ENCODE measurements at regions not wholly inside any gene's neighbourhood (a gene's known extent, or its start where the extent isn't known, plus 50 kb on each side); places are given as distances from the start of the nearest gene placed in this dataset.
A peak's percentile ranks its signal among the peaks of the same experiment; 100 is the strongest.

DNA sequence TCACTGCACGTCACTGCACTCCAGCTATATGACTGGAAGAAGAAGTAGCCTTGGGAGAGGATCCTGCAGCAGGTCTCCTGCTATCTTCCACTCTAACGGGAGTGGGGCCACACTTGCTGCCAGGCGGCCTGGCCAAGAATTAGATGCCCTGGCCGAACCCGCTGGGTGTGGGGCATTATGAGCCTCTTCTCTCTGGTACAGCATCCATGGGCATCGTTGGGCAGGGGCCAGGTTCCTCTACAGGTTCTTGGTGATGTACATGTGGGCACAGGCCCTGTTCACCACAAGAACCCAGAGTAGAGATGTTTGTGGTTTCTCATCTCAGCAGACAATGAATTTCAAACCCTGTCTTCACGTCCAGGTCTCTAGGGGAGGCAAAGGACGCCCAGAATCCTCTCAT is 370.5 kb downstream of the NPHP4 start:
- Histone ChIP-seq H3K27me3 (no peaks in the 10 kb centered on the region), H3K27ac (no peak overlapping the region), H3K4me3 (no peak overlapping the region), H3K4me1 (no peaks in the 10 kb centered on the region), H3K9me3 (no peaks in the 10 kb centered on the region), H3K36me3 (no peaks in the 10 kb centered on the region)
- WGBS (ENCODE audit: insufficient coverage, low coverage, low lambda C conversion rate, missing lambda C conversion rate) = 24% methylated on average over 2 of the region's 8 CpGs
- TF ChIP-seq, protein P1, sequence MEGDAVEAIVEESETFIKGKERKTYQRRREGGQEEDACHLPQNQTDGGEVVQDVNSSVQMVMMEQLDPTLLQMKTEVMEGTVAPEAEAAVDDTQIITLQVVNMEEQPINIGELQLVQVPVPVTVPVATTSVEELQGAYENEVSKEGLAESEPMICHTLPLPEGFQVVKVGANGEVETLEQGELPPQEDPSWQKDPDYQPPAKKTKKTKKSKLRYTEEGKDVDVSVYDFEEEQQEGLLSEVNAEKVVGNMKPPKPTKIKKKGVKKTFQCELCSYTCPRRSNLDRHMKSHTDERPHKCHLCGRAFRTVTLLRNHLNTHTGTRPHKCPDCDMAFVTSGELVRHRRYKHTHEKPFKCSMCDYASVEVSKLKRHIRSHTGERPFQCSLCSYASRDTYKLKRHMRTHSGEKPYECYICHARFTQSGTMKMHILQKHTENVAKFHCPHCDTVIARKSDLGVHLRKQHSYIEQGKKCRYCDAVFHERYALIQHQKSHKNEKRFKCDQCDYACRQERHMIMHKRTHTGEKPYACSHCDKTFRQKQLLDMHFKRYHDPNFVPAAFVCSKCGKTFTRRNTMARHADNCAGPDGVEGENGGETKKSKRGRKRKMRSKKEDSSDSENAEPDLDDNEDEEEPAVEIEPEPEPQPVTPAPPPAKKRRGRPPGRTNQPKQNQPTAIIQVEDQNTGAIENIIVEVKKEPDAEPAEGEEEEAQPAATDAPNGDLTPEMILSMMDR (IDR thresholded peaks at IDR 0.05) = no peak
- TF ChIP-seq POLR2A (IDR thresholded peaks at IDR 0.05) = no peak
- intact Hi-C loops (cut with DNase I) = no loop called here
- no peak for ATAC-seq
- no peak for DNase-seq

DNA sequence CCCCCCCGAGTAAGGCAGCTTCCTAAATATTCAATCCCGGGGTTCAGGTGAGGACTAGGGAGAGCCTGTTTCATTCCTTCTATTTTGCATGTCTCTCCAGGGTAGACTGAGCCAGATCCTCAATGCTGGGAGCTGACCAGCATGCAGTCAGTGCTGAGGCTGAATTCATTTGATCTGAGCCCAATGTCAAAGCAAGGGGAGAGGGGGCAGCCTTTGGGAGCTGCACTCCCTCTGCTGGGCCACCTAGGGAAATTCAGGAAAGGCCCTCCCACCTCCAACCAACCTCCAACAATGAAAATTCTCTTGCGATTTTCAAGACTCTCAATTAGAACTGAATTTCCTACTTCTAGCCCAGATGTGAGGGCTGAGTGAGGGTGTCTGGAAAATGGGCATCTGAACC is 371.2 kb downstream of the NPHP4 start:
- ATAC-seq (peak in 3 of 4 donors; percentile 48 to 70 (median 53)), DNase-seq (no peak)
- WGBS (ENCODE audit: insufficient coverage, low coverage, low lambda C conversion rate, missing lambda C conversion rate) = 22% methylated on average over 3 of the region's 3 CpGs
- TF ChIP-seq, protein P1 (IDR thresholded peaks at IDR 0.05) = peak in 3 of 4 donors; percentile 32 to 51 (median 38)
- no peak for TF ChIP-seq POLR2A (IDR thresholded peaks at IDR 0.05)
- Histone ChIP-seq H3K9me3 (no peaks in the 10 kb centered on the region), H3K4me3 (no peak overlapping the region), H3K27me3 (no peaks in the 10 kb centered on the region), H3K27ac (no peak overlapping the region), H3K36me3 (no peaks in the 10 kb centered on the region), H3K4me1 (no peaks in the 10 kb centered on the region)
- intact Hi-C loops (cut with DNase I) = no loop called here

- H3K4me3 ChIP-seq = no peak overlapping the region
- H3K36me3 ChIP-seq = no peaks in the 10 kb centered on the region
- TF ChIP-seq, protein P1 (IDR thresholded peaks at IDR 0.05) = no peak
- intact Hi-C loops (cut with DNase I) = no loop called here
- no peak for DNase-seq
- H3K27me3 ChIP-seq = no peaks in the 10 kb centered on the region
- no peaks in the 10 kb centered on the region for H3K9me3 ChIP-seq
- no peak overlapping the region for H3K27ac ChIP-seq
- 58% methylated on average over 2 of the region's 3 CpGs for WGBS (ENCODE audit: insufficient coverage, low coverage, low lambda C conversion rate, missing lambda C conversion rate)
- no peaks in the 10 kb centered on the region for H3K4me1 ChIP-seq
- no peak for ATAC-seq
Observed at GRCh38 chr1:5620418-5620817, 371.8 kb downstream of the NPHP4 start.

DNA sequence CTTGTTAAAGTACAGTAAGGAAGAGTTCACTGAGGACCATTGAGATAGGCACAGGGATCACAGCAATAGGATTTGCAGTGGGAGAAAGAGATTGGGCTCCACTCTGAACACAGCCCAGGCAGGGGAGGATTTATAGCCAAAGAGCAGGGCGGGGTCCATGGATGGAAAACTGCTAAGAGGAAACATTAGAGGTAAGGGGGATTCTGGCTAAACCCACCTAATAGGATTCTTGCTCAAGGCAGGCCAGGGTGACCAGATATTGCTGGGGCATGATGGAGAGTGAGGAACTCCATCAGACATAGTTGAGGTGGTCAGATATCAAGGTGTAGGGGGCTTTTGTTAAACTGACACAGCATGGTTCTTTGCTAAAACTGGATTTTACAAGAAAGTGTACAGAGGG is 372.8 kb downstream of the NPHP4 start:
- 83% methylated on average over 1 of the region's 1 CpG for WGBS (ENCODE audit: insufficient coverage, low coverage, low lambda C conversion rate, missing lambda C conversion rate)
- TF ChIP-seq, protein P1 (IDR thresholded peaks at IDR 0.05) = no peak
- no peak for TF ChIP-seq POLR2A (IDR thresholded peaks at IDR 0.05)
- no peak for DNase-seq
- Histone ChIP-seq H3K27me3 (no peaks in the 10 kb centered on the region), H3K36me3 (no peaks in the 10 kb centered on the region), H3K4me1 (no peaks in the 10 kb centered on the region), H3K27ac (no peak overlapping the region), H3K4me3 (no peak overlapping the region), H3K9me3 (no peaks in the 10 kb centered on the region)
- intact Hi-C loops (cut with DNase I) = no loop called here
- ATAC-seq = no peak

GRCh38 chr1:5617546-5617945 is 374.7 kb downstream of the NPHP4 start:
- intact Hi-C loops (cut with DNase I) = no loop called here

More at GRCh38 chr1:5617546-5617945, 374.7 kb downstream of the NPHP4 start:
- WGBS (ENCODE audit: insufficient coverage, low coverage, low lambda C conversion rate, missing lambda C conversion rate) = 55% methylated on average over 8 of the region's 15 CpGs
- H3K36me3 ChIP-seq = no peaks in the 10 kb centered on the region
- H3K4me1 ChIP-seq = no peaks in the 10 kb centered on the region
- H3K27me3 ChIP-seq = no peaks in the 10 kb centered on the region
- H3K9me3 ChIP-seq = no peaks in the 10 kb centered on the region
- H3K4me3 ChIP-seq = no peak overlapping the region
- ATAC-seq = no peak
- no peak overlapping the region for H3K27ac ChIP-seq
- DNase-seq = no peak
- TF ChIP-seq, protein P1 (IDR thresholded peaks at IDR 0.05) = no peak
- TF ChIP-seq POLR2A (IDR thresholded peaks at IDR 0.05) = no peak

Data from right lobe of liver (tissue), 6 donors.